ENCODE measurements at regions not wholly inside any gene's neighbourhood (a gene's known extent, or its start where the extent isn't known, plus 50 kb on each side); places are given as distances from the start of the nearest gene placed in this dataset.

DNA sequence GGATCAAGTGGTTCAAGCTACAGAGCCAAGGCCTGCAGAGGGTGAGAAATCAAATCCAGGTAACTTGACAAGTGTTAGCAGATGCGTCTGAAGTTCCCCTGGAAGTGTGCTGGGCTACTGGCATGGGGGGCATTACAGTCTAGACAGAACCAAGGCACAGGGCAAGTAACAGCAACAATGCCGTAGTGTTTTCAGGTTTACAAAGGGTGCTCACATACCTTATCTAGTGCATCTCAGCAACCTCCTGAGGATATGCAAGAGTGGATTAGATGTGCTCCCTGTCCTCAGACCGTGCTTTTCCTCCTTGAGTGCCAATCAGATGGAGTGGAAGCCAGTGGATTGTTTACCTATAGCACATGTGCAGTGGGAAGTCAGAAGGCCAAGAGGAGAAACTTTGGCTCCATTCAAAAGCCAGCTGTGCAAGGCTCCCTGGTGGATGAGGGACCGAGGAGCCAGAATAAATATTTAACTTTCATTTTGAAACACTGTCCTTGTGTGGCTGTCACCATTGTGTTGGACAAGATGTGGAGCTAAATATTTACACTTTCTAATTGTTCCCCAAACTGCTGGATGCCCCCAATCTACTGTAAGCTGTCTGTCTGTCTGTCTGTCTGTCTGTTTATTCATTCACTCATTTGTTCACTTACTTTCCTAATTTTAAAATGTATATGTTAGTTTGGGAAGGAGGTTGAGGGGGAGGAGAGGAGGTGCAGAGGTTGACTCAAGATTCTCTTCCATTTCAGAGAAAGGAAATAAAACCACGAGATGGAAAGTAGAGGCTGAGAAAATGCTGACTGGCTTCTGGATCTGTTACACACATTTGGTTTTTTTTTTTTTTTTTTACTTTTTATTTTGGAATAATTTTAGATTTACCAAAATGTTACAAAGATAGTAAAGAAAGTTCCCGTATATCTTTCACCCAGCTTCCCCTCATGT is 184.0 kb upstream of the PARP11 start:
- Histone ChIP-seq H3K9me3 (ENCODE audit: control insufficient read depth, low read length) (no peaks in the 10 kb centered on the region), H3K4me3 (ENCODE audit: low read depth, low read length) (no peak overlapping the region), H3K27me3 (ENCODE audit: control insufficient read depth, insufficient read depth, low read length) (no peaks in the 10 kb centered on the region), H3K4me1 (no peaks in the 10 kb centered on the region), H3K9ac (no peak overlapping the region), H2AFZ (no peak overlapping the region), H3K27ac (no peak overlapping the region), H3K36me3 (ENCODE audit: control insufficient read depth, insufficient read depth, low read length) (no peaks in the 10 kb centered on the region), H3K79me2 (no peaks in the 10 kb centered on the region), H3K4me2 (ENCODE audit: low read length) (no peak overlapping the region)
- TF ChIP-seq, protein P1, sequence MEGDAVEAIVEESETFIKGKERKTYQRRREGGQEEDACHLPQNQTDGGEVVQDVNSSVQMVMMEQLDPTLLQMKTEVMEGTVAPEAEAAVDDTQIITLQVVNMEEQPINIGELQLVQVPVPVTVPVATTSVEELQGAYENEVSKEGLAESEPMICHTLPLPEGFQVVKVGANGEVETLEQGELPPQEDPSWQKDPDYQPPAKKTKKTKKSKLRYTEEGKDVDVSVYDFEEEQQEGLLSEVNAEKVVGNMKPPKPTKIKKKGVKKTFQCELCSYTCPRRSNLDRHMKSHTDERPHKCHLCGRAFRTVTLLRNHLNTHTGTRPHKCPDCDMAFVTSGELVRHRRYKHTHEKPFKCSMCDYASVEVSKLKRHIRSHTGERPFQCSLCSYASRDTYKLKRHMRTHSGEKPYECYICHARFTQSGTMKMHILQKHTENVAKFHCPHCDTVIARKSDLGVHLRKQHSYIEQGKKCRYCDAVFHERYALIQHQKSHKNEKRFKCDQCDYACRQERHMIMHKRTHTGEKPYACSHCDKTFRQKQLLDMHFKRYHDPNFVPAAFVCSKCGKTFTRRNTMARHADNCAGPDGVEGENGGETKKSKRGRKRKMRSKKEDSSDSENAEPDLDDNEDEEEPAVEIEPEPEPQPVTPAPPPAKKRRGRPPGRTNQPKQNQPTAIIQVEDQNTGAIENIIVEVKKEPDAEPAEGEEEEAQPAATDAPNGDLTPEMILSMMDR (IDR thresholded peaks at IDR 0.05), result no peak

DNA sequence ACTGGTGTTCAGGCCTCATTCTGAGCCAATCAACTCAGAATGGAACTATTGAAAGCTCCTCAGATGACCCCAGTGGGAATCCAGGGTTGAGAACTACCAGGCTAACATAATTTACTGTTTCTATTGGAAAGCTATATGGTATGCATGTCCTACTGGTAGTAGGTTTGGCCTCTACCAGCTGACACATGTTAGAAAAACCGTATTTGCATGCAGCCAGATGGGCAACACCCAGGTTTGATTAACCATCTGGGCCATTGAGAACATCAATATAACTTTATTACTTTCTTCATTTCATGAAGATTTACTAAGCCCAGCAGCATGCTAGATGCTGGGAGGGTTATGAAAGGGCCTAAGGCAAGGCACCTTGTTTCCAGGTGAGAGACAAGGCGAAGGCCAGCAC is 181.4 kb upstream of the PARP11 start:
- Histone ChIP-seq H3K27ac (no peak overlapping the region), H3K36me3 (ENCODE audit: control insufficient read depth, insufficient read depth, low read length) (no peaks in the 10 kb centered on the region), H3K79me2 (no peaks in the 10 kb centered on the region), H2AFZ (no peak overlapping the region), H3K27me3 (ENCODE audit: control insufficient read depth, insufficient read depth, low read length) (no peaks in the 10 kb centered on the region), H3K4me1 (no peaks in the 10 kb centered on the region), H3K4me3 (ENCODE audit: low read depth, low read length) (no peak overlapping the region), H3K9me3 (ENCODE audit: control insufficient read depth, low read length) (no peaks in the 10 kb centered on the region), H3K9ac (no peak overlapping the region), H3K4me2 (ENCODE audit: low read length) (no peak overlapping the region)
- TF ChIP-seq, protein P1 (IDR thresholded peaks at IDR 0.05), result no peak

DNA sequence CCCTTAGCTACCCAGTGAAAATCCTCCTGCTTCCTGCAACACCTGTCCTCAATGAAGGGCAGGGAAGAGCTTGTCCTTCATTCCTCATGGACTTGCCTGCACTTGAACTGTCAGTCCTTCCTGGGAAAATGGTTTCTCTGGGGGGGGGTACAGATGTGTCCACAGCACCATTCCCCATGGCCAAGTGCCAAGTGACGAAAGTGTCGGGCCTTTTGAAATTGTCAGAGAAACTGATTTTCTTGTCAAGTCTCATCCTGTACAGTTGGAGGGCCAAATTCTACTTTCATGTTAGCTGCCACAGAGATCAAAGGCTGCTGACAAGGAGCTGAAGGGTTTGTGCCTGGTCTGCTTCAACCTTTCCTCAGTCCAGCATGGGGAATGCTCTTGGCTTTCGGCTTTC is 179.5 kb upstream of the PARP11 start:
- no peak overlapping the region for H2AFZ ChIP-seq
- TF ChIP-seq, protein P1 (IDR thresholded peaks at IDR 0.05), result no peak
- H3K27me3 ChIP-seq (ENCODE audit: control insufficient read depth, insufficient read depth, low read length), result no peaks in the 10 kb centered on the region
- H3K4me2 ChIP-seq (ENCODE audit: low read length), result no peak overlapping the region
- no peak overlapping the region for H3K27ac ChIP-seq
- H3K36me3 ChIP-seq (ENCODE audit: control insufficient read depth, insufficient read depth, low read length), result no peaks in the 10 kb centered on the region
- H3K79me2 ChIP-seq, result no peaks in the 10 kb centered on the region
- no peak overlapping the region for H3K4me3 ChIP-seq (ENCODE audit: low read depth, low read length)
- H3K9ac ChIP-seq, result no peak overlapping the region
- H3K4me1 ChIP-seq, result no peaks in the 10 kb centered on the region
- no peaks in the 10 kb centered on the region for H3K9me3 ChIP-seq (ENCODE audit: control insufficient read depth, low read length)

DNA sequence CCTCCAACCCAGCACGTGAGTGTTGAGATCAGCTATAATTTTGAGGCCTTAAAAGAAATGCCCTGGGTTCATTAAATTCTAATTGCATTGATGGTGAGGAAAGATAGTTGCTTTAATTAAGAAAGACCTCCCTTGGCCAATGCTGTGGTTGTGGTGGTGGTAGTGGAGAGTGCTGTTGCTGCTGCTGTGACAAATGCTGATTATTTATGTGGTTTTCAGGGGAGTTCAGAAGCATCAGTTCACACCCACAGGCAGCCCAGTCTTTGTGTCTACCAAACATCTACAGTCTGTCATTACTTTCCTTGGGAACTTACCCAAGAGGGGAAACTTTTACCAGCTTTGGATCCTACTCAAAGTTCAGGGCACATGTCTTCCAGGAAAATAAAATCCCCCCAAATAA is 178.4 kb upstream of the PARP11 start:
- Histone ChIP-seq H3K4me1 (no peaks in the 10 kb centered on the region), H3K4me2 (ENCODE audit: low read length) (no peak overlapping the region), H3K79me2 (no peaks in the 10 kb centered on the region), H3K9ac (no peak overlapping the region), H3K36me3 (ENCODE audit: control insufficient read depth, insufficient read depth, low read length) (no peaks in the 10 kb centered on the region), H3K4me3 (ENCODE audit: low read depth, low read length) (no peak overlapping the region), H3K9me3 (ENCODE audit: control insufficient read depth, low read length) (no peaks in the 10 kb centered on the region), H3K27ac (no peak overlapping the region), H2AFZ (no peak overlapping the region), H3K27me3 (ENCODE audit: control insufficient read depth, insufficient read depth, low read length) (no peaks in the 10 kb centered on the region)
- TF ChIP-seq, protein P1 (IDR thresholded peaks at IDR 0.05), result no peak

DNA sequence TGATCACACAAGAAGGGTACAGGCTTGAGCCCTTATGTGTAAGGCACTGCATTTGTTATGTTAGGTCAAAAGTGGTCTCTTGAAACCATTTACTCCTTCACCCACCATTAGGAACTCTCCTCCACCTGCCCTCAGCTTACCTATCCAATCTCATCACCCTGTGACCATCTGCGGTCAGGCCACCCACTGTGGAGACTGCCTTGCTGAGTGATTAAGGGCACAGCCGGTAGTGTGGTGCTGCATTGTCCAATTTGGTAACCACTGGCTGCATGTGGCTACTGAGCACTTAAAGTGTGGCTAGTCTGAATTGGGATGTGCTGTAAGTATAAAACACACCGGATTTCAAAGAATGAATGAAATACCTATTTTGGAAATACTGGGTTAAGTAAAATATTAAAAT is 177.1 kb upstream of the PARP11 start:
- H3K4me1 ChIP-seq, result no peaks in the 10 kb centered on the region
- H3K9ac ChIP-seq, result no peak overlapping the region
- no peaks in the 10 kb centered on the region for H3K36me3 ChIP-seq (ENCODE audit: control insufficient read depth, insufficient read depth, low read length)
- TF ChIP-seq, protein P1 (IDR thresholded peaks at IDR 0.05), result no peak
- H3K27ac ChIP-seq, result no peak overlapping the region
- no peak overlapping the region for H3K4me2 ChIP-seq (ENCODE audit: low read length)
- H3K4me3 ChIP-seq (ENCODE audit: low read depth, low read length), result no peak overlapping the region
- no peak overlapping the region for H2AFZ ChIP-seq
- H3K27me3 ChIP-seq (ENCODE audit: control insufficient read depth, insufficient read depth, low read length), result no peaks in the 10 kb centered on the region
- H3K79me2 ChIP-seq, result no peaks in the 10 kb centered on the region
- H3K9me3 ChIP-seq (ENCODE audit: control insufficient read depth, low read length), result no peaks in the 10 kb centered on the region

All from parathyroid adenoma (tissue), 2 donors.